ENCODE measurements at regions not wholly inside any gene's neighbourhood (a gene's known extent, or its start where the extent isn't known, plus 50 kb on each side); places are given as distances from the start of the nearest gene placed in this dataset.

GRCh38 chr3:145857956-145858355, 303.0 kb downstream of the PLOD2 start:
- TF ChIP-seq EZH2 (IDR thresholded peaks at IDR 0.05; ENCODE audit: low read length) (no peak), CTCF (optimal IDR thresholded peaks at IDR 0.05 in 1 of 3, IDR thresholded peaks at IDR 0.05 in 1 of 3, conservative IDR thresholded peaks at IDR 0.05 in 1 of 3; ENCODE audit: extremely low read depth in 1 of 3, insufficient read depth in 2 of 3, low read length in 3 of 3) (no peak)
- dilution Hi-C loops (cut with MboI; ENCODE audit: extremely low pct_ligation_motif_present, low sequenced_read_pairs): no loop called here
- H2AFZ ChIP-seq (ENCODE audit: control insufficient read depth, low read length): no peak overlapping the region
- H3K27me3 ChIP-seq (ENCODE audit: control insufficient read depth, extremely low read depth, insufficient read depth, low read length): no peaks in the 10 kb centered on the region
- H3K9me1 ChIP-seq (ENCODE audit: control insufficient read depth, extremely low read depth, insufficient read depth, low read length): no peaks in the 10 kb centered on the region
- DNase-seq (ENCODE audit: low read depth, low spot score): no peak
- H3K9ac ChIP-seq (ENCODE audit: control insufficient read depth, extremely low read depth, insufficient read depth, low read length): no peak overlapping the region
- no peaks in the 10 kb centered on the region for H3K36me3 ChIP-seq (ENCODE audit: control insufficient read depth in 2 of 2, extremely low read depth in 1 of 2, insufficient read depth in 2 of 2, low read length in 2 of 2)
- H3K79me2 ChIP-seq (ENCODE audit: control insufficient read depth, insufficient read depth, low read length): no peaks in the 10 kb centered on the region
- no peak overlapping the region for H3K4me3 ChIP-seq (ENCODE audit: control insufficient read depth in 2 of 3, extremely low read depth in 1 of 3, insufficient read depth in 2 of 3, low read depth in 1 of 3, low read length in 3 of 3)
- no peaks in the 10 kb centered on the region for H3K4me1 ChIP-seq (ENCODE audit: control insufficient read depth, extremely low read depth, insufficient read depth, low read length)
- H3K9me3 ChIP-seq (ENCODE audit: control insufficient read depth, low read depth, low read length): no peaks in the 10 kb centered on the region
- no peak for FAIRE-seq
- H4K20me1 ChIP-seq (ENCODE audit: control insufficient read depth, extremely low read depth, insufficient read depth, low read length): no peaks in the 10 kb centered on the region
- H3K4me2 ChIP-seq (ENCODE audit: control insufficient read depth, extremely low read depth, insufficient read depth, low read depth, low read length): no peak overlapping the region
- H3K27ac ChIP-seq (ENCODE audit: control insufficient read depth, insufficient read depth, low read length): no peak overlapping the region

- FAIRE-seq (no peak), DNase-seq (ENCODE audit: low read depth, low spot score) (no peak)
- Histone ChIP-seq H3K79me2 (ENCODE audit: control insufficient read depth, insufficient read depth, low read length) (no peaks in the 10 kb centered on the region), H2AFZ (ENCODE audit: control insufficient read depth, low read length) (no peak overlapping the region), H3K27me3 (ENCODE audit: control insufficient read depth, extremely low read depth, insufficient read depth, low read length) (no peaks in the 10 kb centered on the region), H3K9me1 (ENCODE audit: control insufficient read depth, extremely low read depth, insufficient read depth, low read length) (no peaks in the 10 kb centered on the region), H3K36me3 (ENCODE audit: control insufficient read depth in 2 of 2, extremely low read depth in 1 of 2, insufficient read depth in 2 of 2, low read length in 2 of 2) (no peaks in the 10 kb centered on the region), H3K9ac (ENCODE audit: control insufficient read depth, extremely low read depth, insufficient read depth, low read length) (no peak overlapping the region), H3K27ac (ENCODE audit: control insufficient read depth, insufficient read depth, low read length) (no peak overlapping the region), H3K4me3 (ENCODE audit: control insufficient read depth in 2 of 3, extremely low read depth in 1 of 3, insufficient read depth in 2 of 3, low read depth in 1 of 3, low read length in 3 of 3) (no peak overlapping the region), H4K20me1 (ENCODE audit: control insufficient read depth, extremely low read depth, insufficient read depth, low read length) (no peaks in the 10 kb centered on the region), H3K4me2 (ENCODE audit: control insufficient read depth, extremely low read depth, insufficient read depth, low read depth, low read length) (no peak overlapping the region), H3K9me3 (ENCODE audit: control insufficient read depth, low read depth, low read length) (no peaks in the 10 kb centered on the region), H3K4me1 (ENCODE audit: control insufficient read depth, extremely low read depth, insufficient read depth, low read length) (no peaks in the 10 kb centered on the region)
- no peak for TF ChIP-seq CTCF (optimal IDR thresholded peaks at IDR 0.05 in 1 of 3, IDR thresholded peaks at IDR 0.05 in 1 of 3, conservative IDR thresholded peaks at IDR 0.05 in 1 of 3; ENCODE audit: extremely low read depth in 1 of 3, insufficient read depth in 2 of 3, low read length in 3 of 3)
- no peak for TF ChIP-seq EZH2 (IDR thresholded peaks at IDR 0.05; ENCODE audit: low read length)
- dilution Hi-C loops (cut with MboI; ENCODE audit: extremely low pct_ligation_motif_present, low sequenced_read_pairs): no loop called here
These were observed 296.6 kb downstream of the PLOD2 start for GRCh38 chr3:145864336-145864735.
